ENCODE measurements at regions not wholly inside any gene's neighbourhood (a gene's known extent, or its start where the extent isn't known, plus 50 kb on each side); places are given as distances from the start of the nearest gene placed in this dataset.

GRCh38 chr7:41118486-41118885 is 584.4 kb downstream of the INHBA start:
- no peak for DNase-seq

DNA sequence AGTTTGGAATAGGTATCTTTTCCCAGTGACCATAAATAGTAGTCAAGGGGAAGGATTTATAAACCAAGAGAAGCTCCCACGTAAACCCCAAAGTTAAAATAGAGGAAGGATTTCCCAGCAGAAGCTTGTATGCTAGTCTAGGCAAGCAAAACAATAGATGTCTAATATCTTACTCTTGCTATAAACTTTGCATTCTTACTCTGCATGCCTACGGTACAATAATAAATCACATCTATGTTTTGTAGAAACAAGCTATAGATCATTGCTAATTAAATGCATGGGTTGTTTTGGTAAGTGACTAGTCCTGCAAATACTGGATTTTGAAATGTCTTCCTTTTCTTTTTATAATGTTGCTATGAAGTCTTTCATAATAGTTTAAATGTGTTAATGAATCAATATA is 585.5 kb downstream of the INHBA start:
- no peak for DNase-seq

DNA sequence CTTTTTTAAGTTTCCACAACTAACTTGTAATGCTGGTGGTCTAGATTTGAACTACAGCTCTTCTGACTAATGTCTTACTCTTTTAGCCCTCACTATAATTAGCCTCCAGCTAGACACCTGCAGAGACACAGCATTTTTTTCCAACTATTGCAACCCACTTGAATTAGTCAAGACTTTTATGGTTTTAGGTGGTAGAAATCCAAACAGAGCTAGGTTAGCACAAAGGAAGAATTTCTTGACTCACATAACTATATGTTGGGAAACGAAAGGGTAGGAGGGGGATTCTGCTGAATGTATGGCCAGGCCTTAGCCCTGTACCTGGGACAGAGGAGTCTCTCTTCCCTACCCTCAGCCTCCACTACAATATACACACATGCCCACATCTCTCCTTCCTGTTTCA is 586.1 kb downstream of the INHBA start:
- no peak for DNase-seq

- no peak for DNase-seq
These were observed 586.6 kb downstream of the INHBA start for GRCh38 chr7:41116337-41116736.

GRCh38 chr7:41114691-41115090 is 588.2 kb downstream of the INHBA start:
- DNase-seq = no peak

DNA sequence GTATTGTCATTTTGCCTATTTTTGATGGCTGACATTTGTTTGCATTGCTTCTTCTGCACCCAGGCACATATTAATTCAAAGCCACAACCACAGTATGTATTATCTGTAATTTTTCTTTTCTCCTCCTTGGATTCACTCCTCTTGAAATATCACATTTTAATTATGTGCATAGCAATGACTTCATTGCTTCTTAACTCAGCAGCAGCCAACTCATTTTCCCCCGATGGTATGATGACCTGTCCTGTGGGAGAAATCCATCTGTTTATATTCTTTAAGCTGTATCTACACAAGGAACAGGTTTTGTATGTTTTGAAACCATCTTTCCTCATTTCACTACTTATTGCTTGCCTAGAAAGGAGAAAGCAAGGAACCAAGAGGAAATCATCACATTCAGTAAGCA is 588.8 kb downstream of the INHBA start:
- DNase-seq = no peak

- no peak for DNase-seq
These were observed 589.2 kb downstream of the INHBA start for GRCh38 chr7:41113719-41114118.

DNA sequence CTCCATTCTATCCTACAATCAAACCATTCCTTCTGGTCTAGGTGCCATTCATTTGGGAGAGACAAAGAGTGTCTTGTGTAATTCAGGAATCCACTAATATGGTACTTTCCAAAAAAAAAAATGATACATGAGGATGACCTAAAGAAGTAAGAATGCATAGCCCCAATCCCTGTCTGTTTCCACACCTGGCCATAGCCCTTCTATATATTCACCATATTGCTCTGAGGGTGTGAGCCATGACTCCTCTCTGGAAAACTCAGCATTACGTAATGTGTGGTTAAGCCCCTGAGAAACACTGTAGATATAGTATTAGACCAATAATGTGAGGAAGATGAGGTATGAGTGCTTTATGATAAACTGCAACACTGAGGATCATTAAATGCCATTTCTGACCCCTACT is 592.7 kb downstream of the INHBA start:
- DNase-seq = no peak

DNA sequence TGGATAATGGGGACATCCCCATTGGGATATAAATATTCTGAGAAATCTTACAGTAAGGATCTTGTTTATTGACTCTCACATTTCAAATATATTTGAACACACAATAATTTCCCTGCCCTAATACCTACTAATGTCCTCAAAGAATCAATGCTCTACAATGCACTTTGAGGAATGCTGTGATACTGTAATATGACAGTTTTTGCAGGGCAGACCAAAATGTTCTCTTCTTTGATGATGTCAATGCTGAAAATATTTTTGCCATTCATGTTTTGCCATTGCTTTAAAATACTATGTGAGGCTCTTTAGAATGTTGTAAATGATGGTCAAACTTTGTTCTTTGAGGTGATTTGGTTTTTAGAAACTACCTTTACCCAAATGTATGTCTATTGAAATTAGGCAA is 594.1 kb downstream of the INHBA start:
- DNase-seq = no peak

GRCh38 chr7:41107938-41108448 is 594.9 kb downstream of the INHBA start:
- DNase-seq = no peak

GRCh38 chr7:41107330-41107937 is 595.5 kb downstream of the INHBA start:
- no peak for DNase-seq

DNA sequence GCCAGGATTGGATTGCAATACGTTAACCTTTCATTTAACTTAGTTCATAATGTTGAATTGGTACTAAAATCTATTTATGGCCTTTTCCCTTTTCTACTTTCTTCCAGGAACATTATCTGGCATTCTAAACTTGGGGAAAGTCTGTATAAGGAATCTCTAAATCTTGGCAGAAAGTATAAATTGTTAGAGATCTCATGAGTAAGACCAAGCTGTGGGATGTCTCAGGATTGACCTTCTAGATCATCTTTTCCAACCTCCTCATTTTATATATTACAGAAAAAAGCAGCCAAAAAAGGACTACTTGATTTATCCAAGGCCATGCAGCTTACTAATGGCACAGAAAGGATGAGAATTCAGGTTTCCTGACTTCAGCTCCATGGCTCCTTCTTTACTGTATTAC is 598.3 kb downstream of the INHBA start:
- DNase-seq = no peak

- no peak for DNase-seq
These were observed 599.6 kb downstream of the INHBA start for GRCh38 chr7:41103331-41103730.

- DNase-seq = no peak
These were observed 604.0 kb downstream of the INHBA start for GRCh38 chr7:41098846-41099245.

- DNase-seq = no peak
These were observed 604.5 kb downstream of the INHBA start for GRCh38 chr7:41098402-41098801.

- no peak for DNase-seq
These were observed 605.4 kb downstream of the INHBA start for GRCh38 chr7:41097501-41097900.

DNA sequence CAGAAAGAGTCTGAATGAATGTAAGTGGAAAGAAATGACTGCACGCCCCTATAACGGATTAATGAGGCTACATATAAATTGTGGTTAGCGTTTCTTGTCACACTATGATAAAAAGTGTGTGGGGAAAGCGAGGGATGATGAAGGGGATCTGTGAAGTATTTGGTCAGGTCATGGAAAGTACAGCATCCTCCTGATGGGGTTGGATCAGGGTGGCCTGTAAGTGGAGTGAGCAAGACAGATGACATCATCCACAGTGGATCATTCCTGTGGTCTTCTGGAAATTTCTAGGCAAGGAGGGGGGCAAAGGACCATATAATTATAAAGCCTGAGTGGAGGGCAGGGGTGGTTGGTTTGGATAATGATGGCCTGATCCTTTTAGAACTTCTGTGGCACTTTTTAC is 606.0 kb downstream of the INHBA start:
- no peak for DNase-seq

DNA sequence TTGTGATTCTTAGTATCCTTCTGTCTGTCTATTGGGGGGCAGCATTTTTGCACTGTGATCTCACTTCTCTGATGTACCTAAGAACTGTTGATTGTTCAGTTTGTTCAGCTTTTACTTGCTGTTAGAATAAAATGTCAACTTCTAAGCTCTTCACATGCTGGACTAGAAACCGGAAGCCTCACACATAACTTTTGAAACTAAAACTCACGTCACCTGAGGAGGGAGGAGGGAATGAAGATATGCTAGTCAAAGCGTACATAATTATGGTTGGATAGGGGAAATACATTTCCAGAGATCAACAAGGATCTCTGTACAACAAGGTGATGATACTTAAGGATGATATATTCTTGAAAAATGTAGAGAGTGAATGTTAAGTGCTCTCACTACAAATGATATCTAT is 609.7 kb downstream of the INHBA start:
- DNase-seq = no peak

GRCh38 chr7:41085244-41085643 is 617.6 kb downstream of the INHBA start:
- DNase-seq = no peak

GRCh38 chr7:41084381-41084780 is 618.5 kb downstream of the INHBA start:
- no peak for DNase-seq

- no peak for DNase-seq
These were observed 633.3 kb downstream of the INHBA start for GRCh38 chr7:41069635-41070034.

DNA sequence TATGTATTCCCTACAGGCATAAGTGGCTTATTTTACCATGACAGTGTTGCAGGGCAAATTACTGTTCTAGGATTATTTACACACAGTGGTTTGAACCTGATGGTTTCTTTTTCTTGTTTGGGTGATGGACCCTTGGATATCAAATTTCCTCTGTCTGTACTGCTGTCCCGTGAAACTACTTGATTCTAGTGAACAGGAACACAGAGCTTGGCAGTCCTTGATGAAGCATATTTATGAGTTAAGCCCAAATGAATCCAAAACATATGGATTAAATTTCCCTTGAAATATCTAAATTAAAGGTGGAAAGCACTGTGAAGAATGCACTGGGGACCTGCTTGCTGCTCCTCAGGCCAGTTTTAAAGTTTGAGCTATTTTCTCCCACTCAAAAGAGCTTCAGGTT is 635.3 kb downstream of the INHBA start:
- no peak for DNase-seq

DNA sequence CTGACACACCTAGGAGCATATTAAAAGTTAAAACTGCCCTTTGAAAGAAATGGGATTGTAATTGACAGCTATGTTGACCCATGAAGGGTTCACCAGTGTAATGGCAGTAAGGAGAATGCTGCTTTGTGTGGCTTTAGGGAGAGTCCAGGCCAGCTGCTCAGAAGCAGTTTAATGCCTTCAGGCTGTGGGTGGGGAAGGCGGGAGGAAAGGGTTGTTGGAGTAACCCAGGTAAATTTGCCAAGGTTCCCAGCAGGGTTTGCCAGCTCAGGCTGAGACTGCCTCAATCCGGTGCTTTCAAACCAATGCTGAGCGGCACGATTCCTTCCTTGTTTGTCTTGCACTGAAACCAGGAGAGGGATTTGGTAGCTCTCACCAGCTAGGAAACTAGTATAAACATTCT is 637.2 kb downstream of the INHBA start:
- no peak for DNase-seq

DNA sequence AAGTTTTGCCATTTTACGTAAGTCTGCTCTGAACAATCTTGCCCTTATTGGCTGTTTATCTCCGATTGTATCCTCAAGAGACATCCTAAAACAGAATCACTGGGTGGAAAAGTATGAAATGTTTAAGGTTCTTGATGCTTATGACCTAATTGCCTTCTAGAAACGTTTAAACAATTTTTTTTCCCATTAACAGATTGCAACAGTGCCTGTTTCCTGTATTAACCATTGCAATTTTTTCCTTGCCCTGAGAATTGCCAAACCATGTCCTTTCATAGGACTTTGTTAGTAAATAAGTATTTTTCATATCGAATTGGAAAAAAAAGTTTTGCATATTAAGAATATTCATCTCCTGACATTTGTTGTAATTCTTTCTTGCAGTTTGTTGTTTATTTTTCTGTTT is 639.8 kb downstream of the INHBA start:
- DNase-seq = no peak

DNA sequence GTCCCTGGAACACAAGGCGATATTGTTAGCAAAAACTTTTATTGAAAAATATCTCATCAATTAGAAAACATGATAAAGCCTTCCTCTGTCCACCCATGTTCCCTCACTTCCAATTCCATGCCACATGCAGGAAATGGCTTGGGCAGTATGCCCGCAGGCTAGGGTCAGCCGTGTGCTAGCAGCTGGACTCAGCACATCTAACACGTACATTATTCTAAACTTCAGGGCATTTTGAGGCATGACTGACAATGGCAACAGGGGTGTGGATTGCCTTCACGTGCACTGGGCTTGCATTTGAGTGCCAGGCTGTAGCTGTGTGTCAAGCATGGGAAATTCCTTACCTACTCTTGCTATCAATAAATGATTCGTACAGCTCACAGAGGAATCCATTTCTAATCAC is 642.1 kb downstream of the INHBA start:
- no peak for DNase-seq

GRCh38 chr7:41059796-41060195 is 643.1 kb downstream of the INHBA start:
- DNase-seq = no peak

Data from NCI-H510A (cell line).